ENCODE measurements at regions not wholly inside any gene's neighbourhood (a gene's known extent, or its start where the extent isn't known, plus 50 kb on each side); places are given as distances from the start of the nearest gene placed in this dataset.

DNA sequence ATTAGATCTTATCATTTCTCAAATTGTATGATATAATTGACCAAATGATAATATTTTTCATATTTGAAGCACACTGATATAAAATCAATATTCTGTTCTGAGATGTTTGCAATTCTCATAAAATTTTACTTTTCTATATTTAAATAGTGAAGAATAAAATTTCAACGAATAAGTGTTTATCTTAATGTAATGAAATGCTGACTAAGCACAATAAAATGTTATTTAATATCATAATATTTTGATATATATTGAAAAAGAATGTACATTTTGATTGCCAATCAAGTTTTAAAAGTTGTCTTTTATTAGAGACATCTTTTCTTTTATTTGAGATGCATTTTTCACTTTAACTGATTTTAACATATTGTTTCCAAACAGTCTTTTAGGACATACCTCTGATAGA, 416.1 kb downstream of the TAF11L14 start:
- Histone ChIP-seq H3K9me3 (no peaks in the 10 kb centered on the region), H3K4me3 (ENCODE audit: low read depth, low read length) (no peak overlapping the region), H3K27me3 (replicated peaks; ENCODE audit: control insufficient read depth, insufficient read depth, low read length) (no peaks in the 10 kb centered on the region), H3K36me3 (ENCODE audit: control insufficient read depth, insufficient read depth, low read length) (no peaks in the 10 kb centered on the region), H3K4me1 (no peaks in the 10 kb centered on the region)
- no peaks in the 10 kb centered on the region for H3K9me3 Mint-ChIP-seq (ENCODE audit: unreplicated experiment)
- no peaks in the 10 kb centered on the region for H3K4me1 Mint-ChIP-seq (ENCODE audit: low read depth, unreplicated experiment)
- H3K27ac Mint-ChIP-seq (ENCODE audit: unreplicated experiment) = no peak overlapping the region
- TF ChIP-seq CTCF (IDR thresholded peaks at IDR 0.05; ENCODE audit: insufficient read depth in 1 of 2, low read depth in 1 of 2, low read length in 1 of 2, severe bottlenecking in 1 of 2, unreplicated experiment in 1 of 2) = no peak
- no peak for DNase-seq
- H3K4me3 Mint-ChIP-seq (ENCODE audit: unreplicated experiment) = no peak overlapping the region
- H3K27me3 Mint-ChIP-seq (ENCODE audit: insufficient read depth, unreplicated experiment) = peaks cover 2% of the 10 kb centered on the region
- no TSS peak for BruUV-seq (replicated peaks)
- ChIA-PET CTCF (no interaction called here), POLR2A (no interaction called here)
- H3K36me3 Mint-ChIP-seq (ENCODE audit: insufficient read depth, unreplicated experiment) = no peaks in the 10 kb centered on the region
- intact Hi-C loops (cut with micrococcal nuclease; ENCODE audit: unreplicated experiment) = no loop called here

GRCh38 chr5:18050776-18051175, 416.5 kb downstream of the TAF11L14 start:
- intact Hi-C loops (cut with micrococcal nuclease; ENCODE audit: unreplicated experiment) = no loop called here
- POLR2A ChIA-PET = no interaction called here
- Mint-ChIP-seq H3K27ac (ENCODE audit: unreplicated experiment) (no peak overlapping the region), H3K4me3 (ENCODE audit: unreplicated experiment) (no peak overlapping the region), H3K36me3 (ENCODE audit: insufficient read depth, unreplicated experiment) (no peaks in the 10 kb centered on the region), H3K9me3 (ENCODE audit: unreplicated experiment) (no peaks in the 10 kb centered on the region), H3K4me1 (ENCODE audit: low read depth, unreplicated experiment) (no peaks in the 10 kb centered on the region), H3K27me3 (ENCODE audit: insufficient read depth, unreplicated experiment) (peaks cover 2% of the 10 kb centered on the region)
- CTCF ChIA-PET = no interaction called here
- no peak for TF ChIP-seq CTCF (IDR thresholded peaks at IDR 0.05; ENCODE audit: insufficient read depth in 1 of 2, low read depth in 1 of 2, low read length in 1 of 2, severe bottlenecking in 1 of 2, unreplicated experiment in 1 of 2)
- Histone ChIP-seq H3K9me3 (no peaks in the 10 kb centered on the region), H3K27me3 (replicated peaks; ENCODE audit: control insufficient read depth, insufficient read depth, low read length) (no peaks in the 10 kb centered on the region), H3K36me3 (ENCODE audit: control insufficient read depth, insufficient read depth, low read length) (no peaks in the 10 kb centered on the region), H3K4me3 (ENCODE audit: low read depth, low read length) (no peak overlapping the region), H3K4me1 (no peaks in the 10 kb centered on the region)
- DNase-seq = no peak
- no TSS peak for BruUV-seq (replicated peaks)

- no peak for DNase-seq
- H3K4me3 Mint-ChIP-seq (ENCODE audit: unreplicated experiment) = no peak overlapping the region
- BruUV-seq (replicated peaks) = no TSS peak
- Histone ChIP-seq H3K27me3 (replicated peaks; ENCODE audit: control insufficient read depth, insufficient read depth, low read length) (no peaks in the 10 kb centered on the region), H3K4me3 (ENCODE audit: low read depth, low read length) (no peak overlapping the region), H3K36me3 (ENCODE audit: control insufficient read depth, insufficient read depth, low read length) (no peaks in the 10 kb centered on the region), H3K9me3 (no peaks in the 10 kb centered on the region), H3K4me1 (no peaks in the 10 kb centered on the region)
- no peak for TF ChIP-seq CTCF (IDR thresholded peaks at IDR 0.05; ENCODE audit: insufficient read depth in 1 of 2, low read depth in 1 of 2, low read length in 1 of 2, severe bottlenecking in 1 of 2, unreplicated experiment in 1 of 2)
- no peaks in the 10 kb centered on the region for H3K9me3 Mint-ChIP-seq (ENCODE audit: unreplicated experiment)
- no peak overlapping the region for H3K27ac Mint-ChIP-seq (ENCODE audit: unreplicated experiment)
- POLR2A ChIA-PET = no interaction called here
- no peaks in the 10 kb centered on the region for H3K36me3 Mint-ChIP-seq (ENCODE audit: insufficient read depth, unreplicated experiment)
- CTCF ChIA-PET = no interaction called here
- H3K4me1 Mint-ChIP-seq (ENCODE audit: low read depth, unreplicated experiment) = no peaks in the 10 kb centered on the region
- intact Hi-C loops (cut with micrococcal nuclease; ENCODE audit: unreplicated experiment) = no loop called here
- H3K27me3 Mint-ChIP-seq (ENCODE audit: insufficient read depth, unreplicated experiment) = peaks cover 5% of the 10 kb centered on the region
Measured at GRCh38 chr5:18051953-18052352, 417.7 kb downstream of the TAF11L14 start.
